ENCODE measurements at regions not wholly inside any gene's neighbourhood (a gene's known extent, or its start where the extent isn't known, plus 50 kb on each side); places are given as distances from the start of the nearest gene placed in this dataset.
"Not testable (repeated sequence)": the region's sequence is repeated elsewhere in the genome, so short reads cannot be mapped to it uniquely, and the experiment has no call there.

GRCh38 chr9:62880453-62880852, 1690.6 kb downstream of the SPATA31A7 start:
- TF ChIP-seq, protein P1, sequence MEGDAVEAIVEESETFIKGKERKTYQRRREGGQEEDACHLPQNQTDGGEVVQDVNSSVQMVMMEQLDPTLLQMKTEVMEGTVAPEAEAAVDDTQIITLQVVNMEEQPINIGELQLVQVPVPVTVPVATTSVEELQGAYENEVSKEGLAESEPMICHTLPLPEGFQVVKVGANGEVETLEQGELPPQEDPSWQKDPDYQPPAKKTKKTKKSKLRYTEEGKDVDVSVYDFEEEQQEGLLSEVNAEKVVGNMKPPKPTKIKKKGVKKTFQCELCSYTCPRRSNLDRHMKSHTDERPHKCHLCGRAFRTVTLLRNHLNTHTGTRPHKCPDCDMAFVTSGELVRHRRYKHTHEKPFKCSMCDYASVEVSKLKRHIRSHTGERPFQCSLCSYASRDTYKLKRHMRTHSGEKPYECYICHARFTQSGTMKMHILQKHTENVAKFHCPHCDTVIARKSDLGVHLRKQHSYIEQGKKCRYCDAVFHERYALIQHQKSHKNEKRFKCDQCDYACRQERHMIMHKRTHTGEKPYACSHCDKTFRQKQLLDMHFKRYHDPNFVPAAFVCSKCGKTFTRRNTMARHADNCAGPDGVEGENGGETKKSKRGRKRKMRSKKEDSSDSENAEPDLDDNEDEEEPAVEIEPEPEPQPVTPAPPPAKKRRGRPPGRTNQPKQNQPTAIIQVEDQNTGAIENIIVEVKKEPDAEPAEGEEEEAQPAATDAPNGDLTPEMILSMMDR (conservative IDR thresholded peaks at IDR 0.05; ENCODE audit: low read depth in 2 of 2) = not testable (repeated sequence)
- TF ChIP-seq POLR2AphosphoS5 (IDR thresholded peaks at IDR 0.05; ENCODE audit: low read depth); STAT1 (IDR thresholded peaks at IDR 0.05; ENCODE audit: unreplicated experiment); EZH2 (IDR thresholded peaks at IDR 0.05; ENCODE audit: low read depth, unreplicated experiment); NANOG (IDR thresholded peaks at IDR 0.05; ENCODE audit: borderline replicate concordance); CREB1 (CRISPR knock-in tag; IDR thresholded peaks at IDR 0.05; ENCODE audit: low read depth); EZH2phosphoT487 (IDR thresholded peaks at IDR 0.05; ENCODE audit: unreplicated experiment); ZNF331 (CRISPR knock-in tag; IDR thresholded peaks at IDR 0.05; ENCODE audit: low read depth); JUNB (IDR thresholded peaks at IDR 0.05; ENCODE audit: unreplicated experiment): not testable (repeated sequence)
- TF ChIP-seq, protein P2, sequence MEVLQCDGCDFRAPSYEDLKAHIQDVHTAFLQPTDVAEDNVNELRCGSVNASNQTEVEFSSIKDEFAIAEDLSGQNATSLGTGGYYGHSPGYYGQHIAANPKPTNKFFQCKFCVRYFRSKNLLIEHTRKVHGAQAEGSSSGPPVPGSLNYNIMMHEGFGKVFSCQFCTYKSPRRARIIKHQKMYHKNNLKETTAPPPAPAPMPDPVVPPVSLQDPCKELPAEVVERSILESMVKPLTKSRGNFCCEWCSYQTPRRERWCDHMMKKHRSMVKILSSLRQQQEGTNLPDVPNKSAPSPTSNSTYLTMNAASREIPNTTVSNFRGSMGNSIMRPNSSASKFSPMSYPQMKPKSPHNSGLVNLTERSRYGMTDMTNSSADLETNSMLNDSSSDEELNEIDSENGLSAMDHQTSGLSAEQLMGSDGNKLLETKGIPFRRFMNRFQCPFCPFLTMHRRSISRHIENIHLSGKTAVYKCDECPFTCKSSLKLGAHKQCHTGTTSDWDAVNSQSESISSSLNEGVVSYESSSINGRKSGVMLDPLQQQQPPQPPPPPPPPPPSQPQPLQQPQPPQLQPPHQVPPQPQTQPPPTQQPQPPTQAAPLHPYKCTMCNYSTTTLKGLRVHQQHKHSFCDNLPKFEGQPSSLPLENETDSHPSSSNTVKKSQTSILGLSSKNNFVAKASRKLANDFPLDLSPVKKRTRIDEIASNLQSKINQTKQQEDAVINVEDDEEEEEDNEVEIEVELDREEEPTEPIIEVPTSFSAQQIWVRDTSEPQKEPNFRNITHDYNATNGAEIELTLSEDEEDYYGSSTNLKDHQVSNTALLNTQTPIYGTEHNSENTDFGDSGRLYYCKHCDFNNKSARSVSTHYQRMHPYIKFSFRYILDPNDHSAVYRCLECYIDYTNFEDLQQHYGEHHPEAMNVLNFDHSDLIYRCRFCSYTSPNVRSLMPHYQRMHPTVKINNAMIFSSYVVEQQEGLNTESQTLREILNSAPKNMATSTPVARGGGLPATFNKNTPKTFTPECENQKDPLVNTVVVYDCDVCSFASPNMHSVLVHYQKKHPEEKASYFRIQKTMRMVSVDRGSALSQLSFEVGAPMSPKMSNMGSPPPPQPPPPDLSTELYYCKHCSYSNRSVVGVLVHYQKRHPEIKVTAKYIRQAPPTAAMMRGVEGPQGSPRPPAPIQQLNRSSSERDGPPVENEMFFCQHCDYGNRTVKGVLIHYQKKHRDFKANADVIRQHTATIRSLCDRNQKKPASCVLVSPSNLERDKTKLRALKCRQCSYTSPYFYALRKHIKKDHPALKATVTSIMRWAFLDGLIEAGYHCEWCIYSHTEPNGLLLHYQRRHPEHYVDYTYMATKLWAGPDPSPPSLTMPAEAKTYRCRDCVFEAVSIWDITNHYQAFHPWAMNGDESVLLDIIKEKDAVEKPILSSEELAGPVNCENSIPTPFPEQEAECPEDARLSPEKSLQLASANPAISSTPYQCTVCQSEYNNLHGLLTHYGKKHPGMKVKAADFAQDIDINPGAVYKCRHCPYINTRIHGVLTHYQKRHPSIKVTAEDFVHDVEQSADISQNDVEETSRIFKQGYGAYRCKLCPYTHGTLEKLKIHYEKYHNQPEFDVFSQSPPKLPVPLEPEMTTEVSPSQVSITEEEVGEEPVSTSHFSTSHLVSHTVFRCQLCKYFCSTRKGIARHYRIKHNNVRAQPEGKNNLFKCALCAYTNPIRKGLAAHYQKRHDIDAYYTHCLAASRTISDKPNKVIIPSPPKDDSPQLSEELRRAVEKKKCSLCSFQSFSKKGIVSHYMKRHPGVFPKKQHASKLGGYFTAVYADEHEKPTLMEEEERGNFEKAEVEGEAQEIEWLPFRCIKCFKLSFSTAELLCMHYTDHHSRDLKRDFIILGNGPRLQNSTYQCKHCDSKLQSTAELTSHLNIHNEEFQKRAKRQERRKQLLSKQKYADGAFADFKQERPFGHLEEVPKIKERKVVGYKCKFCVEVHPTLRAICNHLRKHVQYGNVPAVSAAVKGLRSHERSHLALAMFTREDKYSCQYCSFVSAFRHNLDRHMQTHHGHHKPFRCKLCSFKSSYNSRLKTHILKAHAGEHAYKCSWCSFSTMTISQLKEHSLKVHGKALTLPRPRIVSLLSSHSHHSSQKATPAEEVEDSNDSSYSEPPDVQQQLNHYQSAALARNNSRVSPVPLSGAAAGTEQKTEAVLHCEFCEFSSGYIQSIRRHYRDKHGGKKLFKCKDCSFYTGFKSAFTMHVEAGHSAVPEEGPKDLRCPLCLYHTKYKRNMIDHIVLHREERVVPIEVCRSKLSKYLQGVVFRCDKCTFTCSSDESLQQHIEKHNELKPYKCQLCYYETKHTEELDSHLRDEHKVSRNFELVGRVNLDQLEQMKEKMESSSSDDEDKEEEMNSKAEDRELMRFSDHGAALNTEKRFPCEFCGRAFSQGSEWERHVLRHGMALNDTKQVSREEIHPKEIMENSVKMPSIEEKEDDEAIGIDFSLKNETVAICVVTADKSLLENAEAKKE (CRISPR knock-in tag; IDR thresholded peaks at IDR 0.05) = not testable (repeated sequence)
- TF ChIP-seq, protein P3, sequence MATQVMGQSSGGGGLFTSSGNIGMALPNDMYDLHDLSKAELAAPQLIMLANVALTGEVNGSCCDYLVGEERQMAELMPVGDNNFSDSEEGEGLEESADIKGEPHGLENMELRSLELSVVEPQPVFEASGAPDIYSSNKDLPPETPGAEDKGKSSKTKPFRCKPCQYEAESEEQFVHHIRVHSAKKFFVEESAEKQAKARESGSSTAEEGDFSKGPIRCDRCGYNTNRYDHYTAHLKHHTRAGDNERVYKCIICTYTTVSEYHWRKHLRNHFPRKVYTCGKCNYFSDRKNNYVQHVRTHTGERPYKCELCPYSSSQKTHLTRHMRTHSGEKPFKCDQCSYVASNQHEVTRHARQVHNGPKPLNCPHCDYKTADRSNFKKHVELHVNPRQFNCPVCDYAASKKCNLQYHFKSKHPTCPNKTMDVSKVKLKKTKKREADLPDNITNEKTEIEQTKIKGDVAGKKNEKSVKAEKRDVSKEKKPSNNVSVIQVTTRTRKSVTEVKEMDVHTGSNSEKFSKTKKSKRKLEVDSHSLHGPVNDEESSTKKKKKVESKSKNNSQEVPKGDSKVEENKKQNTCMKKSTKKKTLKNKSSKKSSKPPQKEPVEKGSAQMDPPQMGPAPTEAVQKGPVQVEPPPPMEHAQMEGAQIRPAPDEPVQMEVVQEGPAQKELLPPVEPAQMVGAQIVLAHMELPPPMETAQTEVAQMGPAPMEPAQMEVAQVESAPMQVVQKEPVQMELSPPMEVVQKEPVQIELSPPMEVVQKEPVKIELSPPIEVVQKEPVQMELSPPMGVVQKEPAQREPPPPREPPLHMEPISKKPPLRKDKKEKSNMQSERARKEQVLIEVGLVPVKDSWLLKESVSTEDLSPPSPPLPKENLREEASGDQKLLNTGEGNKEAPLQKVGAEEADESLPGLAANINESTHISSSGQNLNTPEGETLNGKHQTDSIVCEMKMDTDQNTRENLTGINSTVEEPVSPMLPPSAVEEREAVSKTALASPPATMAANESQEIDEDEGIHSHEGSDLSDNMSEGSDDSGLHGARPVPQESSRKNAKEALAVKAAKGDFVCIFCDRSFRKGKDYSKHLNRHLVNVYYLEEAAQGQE (IDR thresholded peaks at IDR 0.05; ENCODE audit: unreplicated experiment) = not testable (repeated sequence)
- TF ChIP-seq, protein P4, sequence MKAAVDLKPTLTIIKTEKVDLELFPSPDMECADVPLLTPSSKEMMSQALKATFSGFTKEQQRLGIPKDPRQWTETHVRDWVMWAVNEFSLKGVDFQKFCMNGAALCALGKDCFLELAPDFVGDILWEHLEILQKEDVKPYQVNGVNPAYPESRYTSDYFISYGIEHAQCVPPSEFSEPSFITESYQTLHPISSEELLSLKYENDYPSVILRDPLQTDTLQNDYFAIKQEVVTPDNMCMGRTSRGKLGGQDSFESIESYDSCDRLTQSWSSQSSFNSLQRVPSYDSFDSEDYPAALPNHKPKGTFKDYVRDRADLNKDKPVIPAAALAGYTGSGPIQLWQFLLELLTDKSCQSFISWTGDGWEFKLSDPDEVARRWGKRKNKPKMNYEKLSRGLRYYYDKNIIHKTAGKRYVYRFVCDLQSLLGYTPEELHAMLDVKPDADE (IDR thresholded peaks at IDR 0.05) = not testable (repeated sequence)
